ENCODE measurements at regions not wholly inside any gene's neighbourhood (a gene's known extent, or its start where the extent isn't known, plus 50 kb on each side); places are given as distances from the start of the nearest gene placed in this dataset.

DNA sequence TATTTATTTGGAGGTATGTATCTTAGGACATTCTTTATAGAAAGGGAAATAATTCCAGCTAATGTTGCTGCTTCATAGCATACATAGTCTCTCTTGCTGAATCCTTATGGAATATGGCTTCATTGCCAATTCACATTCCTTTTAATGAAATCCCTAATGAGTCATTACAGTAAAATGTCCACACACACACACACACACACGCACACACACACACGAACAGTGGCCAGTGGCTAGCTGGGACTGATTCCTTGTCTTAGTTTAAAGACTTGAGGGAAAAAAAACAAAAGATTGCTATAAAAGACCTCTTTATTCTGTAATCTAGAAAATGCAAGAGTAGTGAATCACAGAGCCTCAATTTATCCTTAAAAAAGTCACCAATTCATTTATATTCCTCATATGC is 301.6 kb downstream of the SLITRK6 start:
- H3K27me3 ChIP-seq (ENCODE audit: insufficient read depth, low read depth, severe bottlenecking), result no peaks in the 10 kb centered on the region
- H3K36me3 ChIP-seq, result no peaks in the 10 kb centered on the region
- no peak for DNase-seq
- TF ChIP-seq, protein P1, sequence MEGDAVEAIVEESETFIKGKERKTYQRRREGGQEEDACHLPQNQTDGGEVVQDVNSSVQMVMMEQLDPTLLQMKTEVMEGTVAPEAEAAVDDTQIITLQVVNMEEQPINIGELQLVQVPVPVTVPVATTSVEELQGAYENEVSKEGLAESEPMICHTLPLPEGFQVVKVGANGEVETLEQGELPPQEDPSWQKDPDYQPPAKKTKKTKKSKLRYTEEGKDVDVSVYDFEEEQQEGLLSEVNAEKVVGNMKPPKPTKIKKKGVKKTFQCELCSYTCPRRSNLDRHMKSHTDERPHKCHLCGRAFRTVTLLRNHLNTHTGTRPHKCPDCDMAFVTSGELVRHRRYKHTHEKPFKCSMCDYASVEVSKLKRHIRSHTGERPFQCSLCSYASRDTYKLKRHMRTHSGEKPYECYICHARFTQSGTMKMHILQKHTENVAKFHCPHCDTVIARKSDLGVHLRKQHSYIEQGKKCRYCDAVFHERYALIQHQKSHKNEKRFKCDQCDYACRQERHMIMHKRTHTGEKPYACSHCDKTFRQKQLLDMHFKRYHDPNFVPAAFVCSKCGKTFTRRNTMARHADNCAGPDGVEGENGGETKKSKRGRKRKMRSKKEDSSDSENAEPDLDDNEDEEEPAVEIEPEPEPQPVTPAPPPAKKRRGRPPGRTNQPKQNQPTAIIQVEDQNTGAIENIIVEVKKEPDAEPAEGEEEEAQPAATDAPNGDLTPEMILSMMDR (IDR thresholded peaks at IDR 0.05; ENCODE audit: low read depth, low read length), result no peak
- no peak overlapping the region for H3K4me3 ChIP-seq (ENCODE audit: low read depth, low read length)
- H3K9me3 ChIP-seq (ENCODE audit: severe bottlenecking), result no peaks in the 10 kb centered on the region
- H3K27ac ChIP-seq, result no peak overlapping the region

DNA sequence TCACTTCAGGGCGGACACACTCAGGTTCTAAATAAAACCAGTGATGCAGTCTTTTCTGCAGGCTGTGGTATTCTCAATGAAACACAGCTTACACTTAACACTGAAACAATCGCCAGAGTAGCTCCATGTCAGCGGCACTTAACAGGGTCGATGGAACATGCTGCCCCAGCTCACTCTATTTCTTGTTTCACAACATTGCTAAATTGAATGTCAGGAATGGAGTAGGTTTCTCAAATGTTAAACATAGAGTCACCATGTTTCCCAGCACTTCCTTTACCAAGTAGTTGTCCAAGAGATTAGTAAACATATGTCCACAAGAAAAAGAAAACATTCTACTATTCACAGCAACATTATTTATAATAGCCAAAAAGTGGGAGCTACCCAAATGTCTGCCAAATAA is 306.9 kb downstream of the SLITRK6 start:
- no peak for DNase-seq
- TF ChIP-seq, protein P1 (IDR thresholded peaks at IDR 0.05; ENCODE audit: low read depth, low read length), result no peak
- no peaks in the 10 kb centered on the region for H3K27me3 ChIP-seq (ENCODE audit: insufficient read depth, low read depth, severe bottlenecking)
- no peaks in the 10 kb centered on the region for H3K9me3 ChIP-seq (ENCODE audit: severe bottlenecking)
- no peaks in the 10 kb centered on the region for H3K36me3 ChIP-seq
- H3K4me3 ChIP-seq (ENCODE audit: low read depth, low read length), result no peak overlapping the region
- no peak overlapping the region for H3K27ac ChIP-seq

DNA sequence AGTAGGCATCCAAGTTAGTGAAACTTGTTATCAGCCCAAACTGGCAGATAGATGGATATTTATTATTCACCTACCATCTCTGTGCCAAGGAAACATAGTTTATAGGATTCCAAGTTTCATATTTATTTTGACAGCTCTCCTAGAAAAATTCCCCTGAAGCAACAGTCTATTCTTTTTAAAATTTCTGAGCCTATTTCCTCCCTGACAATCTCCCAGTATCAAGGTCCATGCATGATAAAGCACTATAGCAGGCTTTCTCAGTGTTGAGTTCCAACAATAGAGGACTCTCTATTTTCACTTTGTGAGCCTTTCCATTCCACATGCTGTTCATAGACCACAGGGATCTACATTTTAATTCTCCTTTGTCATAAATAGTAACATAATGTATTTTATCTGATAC is 312.6 kb downstream of the SLITRK6 start:
- Histone ChIP-seq H3K36me3 (no peaks in the 10 kb centered on the region), H3K4me3 (ENCODE audit: low read depth, low read length) (no peak overlapping the region), H3K9me3 (ENCODE audit: severe bottlenecking) (no peaks in the 10 kb centered on the region), H3K27me3 (ENCODE audit: insufficient read depth, low read depth, severe bottlenecking) (no peaks in the 10 kb centered on the region), H3K27ac (no peak overlapping the region)
- no peak for DNase-seq
- TF ChIP-seq, protein P1 (IDR thresholded peaks at IDR 0.05; ENCODE audit: low read depth, low read length), result no peak

DNA sequence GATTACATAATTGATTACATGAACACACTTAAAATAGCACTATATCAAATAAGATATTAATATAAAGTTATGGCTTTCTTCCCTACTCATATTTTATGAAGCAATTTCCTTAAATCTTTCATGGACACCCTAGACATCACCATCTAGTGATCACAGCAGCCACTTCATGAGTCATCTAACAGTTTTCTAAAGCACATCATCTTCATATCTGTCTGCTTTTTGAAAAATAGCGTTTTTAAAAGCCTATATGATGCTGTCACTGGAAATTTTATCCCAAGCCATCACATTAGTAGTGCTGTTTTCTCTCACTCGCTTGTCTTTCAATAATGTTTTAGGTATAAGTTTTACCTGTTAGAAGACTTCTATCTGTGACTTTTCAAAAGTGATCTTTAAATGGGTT is 326.1 kb downstream of the SLITRK6 start:
- Histone ChIP-seq H3K27ac (no peak overlapping the region), H3K36me3 (no peaks in the 10 kb centered on the region), H3K27me3 (ENCODE audit: insufficient read depth, low read depth, severe bottlenecking) (no peaks in the 10 kb centered on the region), H3K9me3 (ENCODE audit: severe bottlenecking) (no peaks in the 10 kb centered on the region), H3K4me3 (ENCODE audit: low read depth, low read length) (no peak overlapping the region)
- TF ChIP-seq, protein P1 (IDR thresholded peaks at IDR 0.05; ENCODE audit: low read depth, low read length), result no peak
- DNase-seq, result no peak

DNA sequence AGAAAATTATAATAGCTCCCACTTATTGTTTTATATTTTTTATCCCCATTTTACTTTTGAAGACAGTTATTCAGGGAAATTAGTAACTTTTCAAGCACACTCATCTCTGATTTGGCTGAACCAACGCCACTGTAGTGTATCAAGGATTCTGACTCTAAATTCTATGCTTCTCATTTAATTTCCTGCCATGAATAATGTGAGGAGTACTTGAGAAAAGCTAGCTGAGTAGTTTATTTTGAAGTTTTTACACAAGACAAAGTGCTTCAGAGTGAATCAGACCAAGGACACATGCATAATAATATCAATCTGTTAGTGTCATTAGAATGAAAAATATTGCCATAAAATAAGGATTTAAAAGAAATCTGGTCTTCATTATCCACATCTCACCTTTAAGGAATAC is 329.9 kb downstream of the SLITRK6 start:
- Histone ChIP-seq H3K27ac (no peak overlapping the region), H3K27me3 (ENCODE audit: insufficient read depth, low read depth, severe bottlenecking) (no peaks in the 10 kb centered on the region), H3K9me3 (ENCODE audit: severe bottlenecking) (no peaks in the 10 kb centered on the region), H3K36me3 (no peaks in the 10 kb centered on the region), H3K4me3 (ENCODE audit: low read depth, low read length) (no peak overlapping the region)
- TF ChIP-seq, protein P1 (IDR thresholded peaks at IDR 0.05; ENCODE audit: low read depth, low read length), result no peak
- DNase-seq, result no peak

DNA sequence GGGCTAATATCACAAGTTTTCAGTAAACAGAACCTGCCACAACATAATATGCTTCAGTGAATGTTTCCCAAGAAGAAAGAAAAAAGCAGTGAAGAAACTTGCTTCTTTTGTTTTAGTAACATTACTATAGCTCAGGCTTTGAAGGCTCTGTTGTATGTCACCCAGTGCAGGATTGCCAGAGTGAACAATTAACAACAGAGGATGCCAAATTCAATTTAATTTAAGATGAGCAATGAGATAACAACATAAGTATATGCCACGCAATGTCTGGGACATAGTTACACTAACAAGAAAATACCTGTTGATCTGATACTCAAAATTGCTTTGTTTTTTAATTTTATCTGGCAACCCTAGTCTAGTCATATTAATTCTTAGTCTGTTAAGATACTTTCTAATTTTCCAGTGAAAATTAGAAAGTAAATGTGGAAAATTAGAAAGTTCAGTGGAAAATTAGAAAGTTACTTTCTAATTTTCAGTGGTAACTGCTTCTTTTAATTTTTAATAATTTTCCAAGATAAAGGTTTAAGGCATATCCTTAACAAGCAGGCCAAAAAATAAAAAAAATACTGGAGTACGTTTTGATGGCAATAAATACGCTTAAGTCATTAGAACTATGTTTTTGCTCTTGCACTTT is 336.3 kb downstream of the SLITRK6 start:
- Histone ChIP-seq H3K27ac (no peak overlapping the region), H3K9me3 (ENCODE audit: severe bottlenecking) (peaks cover 10% of the 10 kb centered on the region), H3K27me3 (ENCODE audit: insufficient read depth, low read depth, severe bottlenecking) (no peaks in the 10 kb centered on the region), H3K36me3 (no peaks in the 10 kb centered on the region), H3K4me3 (ENCODE audit: low read depth, low read length) (no peak overlapping the region)
- TF ChIP-seq, protein P1 (IDR thresholded peaks at IDR 0.05; ENCODE audit: low read depth, low read length), result no peak
- DNase-seq, result no peak
